A549 (cell line): ENCODE measurements at regions not wholly inside any gene's neighbourhood (a gene's known extent, or its start where the extent isn't known, plus 50 kb on each side); places are given as distances from the start of the nearest gene placed in this dataset.

ENCODE experiments used
- CEBPB ChIP-seq, 2 experiments: fragments of >200 bp in 1 of 2; sonication (Bioruptor Twin) in 1 of 2; formaldehyde crosslinking in 1 of 2; IDR thresholded peaks; 2 replicates each; pipeline ENCODE4 v1.6.1; 2012 to 2016
- CHD2 ChIP-seq: fragments of 150-350 bp; IDR thresholded peaks from 2 replicates; pipeline ENCODE4 v1.6.1; 2014; ENCODE audit warnings: low read length; ENCODE audit not compliant: partially characterized antibody
- CTCF ChIP-seq: fragments of >200 bp; sonication (Bioruptor Twin); formaldehyde crosslinking; IDR thresholded peaks from 3 replicates; pipeline ENCODE4 v1.5.1; 2016
- EP300 ChIP-seq, 2 experiments: fragments of >200 bp; sonication (Bioruptor Twin); formaldehyde crosslinking; IDR thresholded peaks; 2 replicates in 1 of 2; 3 replicates in 1 of 2; pipeline ENCODE4 v1.6.1; 2016 to 2017
- ESRRA ChIP-seq: fragments of 150-350 bp; IDR thresholded peaks from 2 replicates; pipeline ENCODE4 v1.6.1; 2014; ENCODE audit warnings: mild to moderate bottlenecking, low read length, borderline replicate concordance
- JUN ChIP-seq, 2 experiments: fragments of >200 bp; sonication (Bioruptor Twin); formaldehyde crosslinking; IDR thresholded peaks; 2 replicates in 1 of 2; 3 replicates in 1 of 2; pipeline ENCODE4 v1.6.1; 2016 to 2017
- KDM5A ChIP-seq: fragments of 200-600 bp; sonication (generic); IDR thresholded peaks from 2 replicates; pipeline ENCODE4 v1.6.1; 2016; ENCODE audit warnings: antibody characterized with exemption, mild to moderate bottlenecking
- MAX ChIP-seq: IDR thresholded peaks from 2 replicates; pipeline ENCODE4 v1.6.1; 2012
- POLR2A ChIP-seq: IDR thresholded peaks from 2 replicates; pipeline ENCODE4 v1.6.1; 2012; ENCODE audit warnings: mild to moderate bottlenecking, low read length
- REST ChIP-seq: fragments of 200-600 bp; sonication (generic); IDR thresholded peaks from 2 replicates; pipeline ENCODE4 v1.6.1; 2016; ENCODE audit warnings: antibody characterized with exemption, mild to moderate bottlenecking, moderate library complexity
- RFX5 ChIP-seq: fragments of 450-650 bp; IDR thresholded peaks from 2 replicates; pipeline ENCODE4 v1.7.1; 2014; ENCODE audit warnings: antibody characterized with exemption, mild to moderate bottlenecking, moderate library complexity
- RNF2 ChIP-seq: fragments of 200-600 bp; sonication (generic); IDR thresholded peaks from 2 replicates; pipeline ENCODE4 v1.6.1; 2016; ENCODE audit warnings: low read depth, mild to moderate bottlenecking, antibody characterized with exemption, moderate library complexity, borderline replicate concordance
- SREBF2 ChIP-seq: fragments of 450-650 bp; IDR thresholded peaks from 2 replicates; pipeline ENCODE4 v1.6.1; 2014; ENCODE audit warnings: mild to moderate bottlenecking, moderate library complexity

GRCh38 chr4:174037631-174038030 is 245.8 kb downstream of the FBXO8 start:
- TF ChIP-seq JUN (IDR thresholded peaks at IDR 0.05) (no peak), POLR2A (no peak), CHD2 (no peak), EP300 (IDR thresholded peaks at IDR 0.05) (no peak), CTCF (no peak), CEBPB (IDR thresholded peaks at IDR 0.05) (no peak), ESRRA (no peak), RFX5 (no peak), SREBF2 (no peak), KDM5A (no peak), MAX (no peak), REST (no peak), RNF2 (no peak)
